PC-3 (cell line): ENCODE measurements at regions not wholly inside any gene's neighbourhood (a gene's known extent, or its start where the extent isn't known, plus 50 kb on each side); places are given as distances from the start of the nearest gene placed in this dataset.

ENCODE experiments used
- ATAC-seq: fragments of 200-7000 bp; cut with Tn5 transposase; 2 replicates; pipeline ENCODE4 v1.9.1; 2020; ENCODE audit warnings: mild to moderate bottlenecking, moderate library complexity
- BruUV-seq: library from RNA; stranded (reverse); fragments of 400-500 nt; replicated peaks from 2 replicates; lab custom pipeline; 2021; lab: Mats Ljungman, UMichigan
- CTCF ChIA-PET: fragments of 300-600 bp; sonication (Branson Sonifier 250); formaldehyde crosslinking; loops from one replicate; lab custom pipeline; 2022; ENCODE audit warnings: antibody characterized with exemption; lab: Charles Lee
- POLR2A ChIA-PET: fragments of 300-600 bp; sonication (Branson Sonifier 250); formaldehyde crosslinking; loops from one replicate; lab custom pipeline; 2022; ENCODE audit warnings: antibody characterized with exemption; ENCODE audit not compliant: unreplicated experiment; lab: Charles Lee
- DNase-seq: peaks from one replicate; pipeline ENCODE4 v3.0.0-alpha.2; 2015
- H2AFZ ChIP-seq: fragments of 300-600 bp; sonication (generic); 2 replicates; pipeline ENCODE4 v1.6.0; 2016; ENCODE audit warnings: antibody characterized with exemption, low read length
- H3F3A ChIP-seq: fragments of 300-600 bp; sonication (generic); one replicate; pipeline ENCODE4 v1.6.0; 2017; ENCODE audit warnings: antibody characterized with exemption, low read length, control low read depth, mild to moderate bottlenecking; ENCODE audit not compliant: unreplicated experiment
- H3K27ac ChIP-seq: fragments of 300-600 bp; sonication (generic); 2 replicates; pipeline ENCODE4 v1.5.1; 2016; ENCODE audit warnings: mild to moderate bottlenecking, low read length
- H3K27me3 ChIP-seq: fragments of 300-600 bp; sonication (generic); 2 replicates; pipeline ENCODE4 v1.6.1; 2016; ENCODE audit warnings: low read length, mixed read lengths
- H3K36me3 ChIP-seq: fragments of 300-600 bp; sonication (generic); 2 replicates; pipeline ENCODE4 v1.6.1; 2016; ENCODE audit warnings: low read depth, mixed run types, low read length, mixed read lengths
- H3K4me1 ChIP-seq: fragments of 300-600 bp; sonication (generic); 2 replicates; pipeline ENCODE4 v1.5.1; 2016; ENCODE audit warnings: low read length; ENCODE audit not compliant: insufficient read depth
- H3K4me2 ChIP-seq: fragments of 300-600 bp; sonication (generic); 2 replicates; pipeline ENCODE4 v1.6.0; 2016; ENCODE audit warnings: low read length
- H3K4me3 ChIP-seq: fragments of 300-600 bp; sonication (generic); 2 replicates; pipeline ENCODE4 v1.5.1; 2016; ENCODE audit warnings: mild to moderate bottlenecking, low read length, mixed read lengths
- H3K79me2 ChIP-seq: fragments of 300-600 bp; sonication (generic); 2 replicates; pipeline ENCODE4 v1.6.1; 2017; ENCODE audit warnings: low read length, mixed read lengths
- H3K9ac ChIP-seq: fragments of 300-600 bp; sonication (generic); 2 replicates; pipeline ENCODE4 v1.6.0; 2016; ENCODE audit warnings: mild to moderate bottlenecking, low read length
- H3K9me2 ChIP-seq: fragments of 300-600 bp; sonication (generic); replicated peaks from 2 replicates; pipeline ENCODE4 v1.6.1; 2016; ENCODE audit warnings: mixed run types, low read length, mixed read lengths
- H3K9me3 ChIP-seq: fragments of 300-600 bp; sonication (generic); 2 replicates; pipeline ENCODE4 v1.6.1; 2016; ENCODE audit warnings: low read length, mixed read lengths
- H4K20me1 ChIP-seq: fragments of 300-600 bp; sonication (generic); 2 replicates; pipeline ENCODE4 v1.6.1; 2016; ENCODE audit warnings: low read length, mixed read lengths
- EZH2 ChIP-seq: fragments of 300-600 bp; sonication (generic); IDR thresholded peaks from one replicate; pipeline ENCODE4 v1.6.1; 2017; ENCODE audit warnings: antibody characterized with exemption, mild to moderate bottlenecking, low read length; ENCODE audit not compliant: unreplicated experiment
- EZH2phosphoT487 ChIP-seq: fragments of 300-600 bp; sonication (generic); IDR thresholded peaks from 2 replicates; pipeline ENCODE4 v1.6.1; 2018; ENCODE audit warnings: mild to moderate bottlenecking, antibody characterized with exemption, low read length, borderline replicate concordance
- intact Hi-C: fragments of 100-400 bp; cut with micrococcal nuclease; formaldehyde crosslinking; loops from 2 replicates; pipeline ENCODE4 v1.9.0; 2023
- TF ChIP-seq, protein P1 (sequence below): fragments of 300-600 bp; sonication (generic); conservative IDR thresholded peaks from 2 replicates; pipeline ENCODE4 v1.5.1; 2017; ENCODE audit warnings: antibody characterized with exemption, low read depth, mild to moderate bottlenecking, low read length

- ChIA-PET CTCF (no interaction called here), POLR2A (no interaction called here)
- Histone ChIP-seq H3K79me2 (no peaks in the 10 kb centered on the region), H3K27ac (no peak overlapping the region), H4K20me1 (no peaks in the 10 kb centered on the region), H3K9ac (no peak overlapping the region), H3K4me1 (no peaks in the 10 kb centered on the region), H2AFZ (no peak overlapping the region), H3F3A (no peaks in the 10 kb centered on the region), H3K4me3 (no peak overlapping the region), H3K9me2 (no peaks in the 10 kb centered on the region), H3K27me3 (no peaks in the 10 kb centered on the region), H3K4me2 (no peak overlapping the region), H3K9me3 (no peaks in the 10 kb centered on the region), H3K36me3 (no peaks in the 10 kb centered on the region)
- intact Hi-C loops, result no loop called here
- no TSS peak for BruUV-seq
- DNase-seq (no peak), ATAC-seq (no peak)
- TF ChIP-seq, protein P1, sequence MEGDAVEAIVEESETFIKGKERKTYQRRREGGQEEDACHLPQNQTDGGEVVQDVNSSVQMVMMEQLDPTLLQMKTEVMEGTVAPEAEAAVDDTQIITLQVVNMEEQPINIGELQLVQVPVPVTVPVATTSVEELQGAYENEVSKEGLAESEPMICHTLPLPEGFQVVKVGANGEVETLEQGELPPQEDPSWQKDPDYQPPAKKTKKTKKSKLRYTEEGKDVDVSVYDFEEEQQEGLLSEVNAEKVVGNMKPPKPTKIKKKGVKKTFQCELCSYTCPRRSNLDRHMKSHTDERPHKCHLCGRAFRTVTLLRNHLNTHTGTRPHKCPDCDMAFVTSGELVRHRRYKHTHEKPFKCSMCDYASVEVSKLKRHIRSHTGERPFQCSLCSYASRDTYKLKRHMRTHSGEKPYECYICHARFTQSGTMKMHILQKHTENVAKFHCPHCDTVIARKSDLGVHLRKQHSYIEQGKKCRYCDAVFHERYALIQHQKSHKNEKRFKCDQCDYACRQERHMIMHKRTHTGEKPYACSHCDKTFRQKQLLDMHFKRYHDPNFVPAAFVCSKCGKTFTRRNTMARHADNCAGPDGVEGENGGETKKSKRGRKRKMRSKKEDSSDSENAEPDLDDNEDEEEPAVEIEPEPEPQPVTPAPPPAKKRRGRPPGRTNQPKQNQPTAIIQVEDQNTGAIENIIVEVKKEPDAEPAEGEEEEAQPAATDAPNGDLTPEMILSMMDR, result no peak
- TF ChIP-seq EZH2phosphoT487, result no peak
- TF ChIP-seq EZH2, result no peak
These were observed 373.7 kb upstream of the SALL1 start for GRCh38 chr16:51524555-51525373.

DNA sequence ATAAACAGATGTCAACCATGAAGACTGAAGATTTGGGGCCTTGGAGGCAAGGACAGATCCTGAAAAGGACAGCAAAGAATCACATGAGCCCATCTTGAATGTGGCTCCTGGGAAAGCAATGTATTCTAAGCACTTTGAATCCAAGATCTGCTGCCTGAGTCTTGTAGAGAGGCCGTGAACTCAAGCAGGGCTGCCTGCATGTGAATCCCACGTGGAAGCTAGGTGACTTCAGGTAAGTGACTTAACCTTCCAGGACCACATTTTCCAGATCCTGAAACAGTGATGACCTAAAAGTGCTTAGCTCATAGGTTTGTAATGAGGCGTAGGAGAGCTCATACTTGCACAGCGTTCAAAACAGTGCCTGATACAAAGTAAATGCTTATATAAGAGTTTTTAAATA lies 373.0 kb upstream of the SALL1 start:
- no TSS peak for BruUV-seq
- Histone ChIP-seq H3K9me3 (no peaks in the 10 kb centered on the region), H3K4me3 (no peak overlapping the region), H2AFZ (no peak overlapping the region), H3K4me2 (no peak overlapping the region), H3K9me2 (no peaks in the 10 kb centered on the region), H3K27me3 (no peaks in the 10 kb centered on the region), H3K4me1 (no peaks in the 10 kb centered on the region), H3K79me2 (no peaks in the 10 kb centered on the region), H3K36me3 (no peaks in the 10 kb centered on the region), H4K20me1 (no peaks in the 10 kb centered on the region), H3F3A (no peaks in the 10 kb centered on the region), H3K27ac (no peak overlapping the region), H3K9ac (no peak overlapping the region)
- intact Hi-C loops, result no loop called here
- no peak for DNase-seq
- ATAC-seq, result no peak
- CTCF ChIA-PET, result no interaction called here
- no peak for TF ChIP-seq EZH2
- no peak for TF ChIP-seq EZH2phosphoT487
- POLR2A ChIA-PET, result no interaction called here

GRCh38 chr16:51523400-51523799 lies 372.3 kb upstream of the SALL1 start:
- no peak overlapping the region for H3K4me3 ChIP-seq
- no peaks in the 10 kb centered on the region for H3K9me2 ChIP-seq
- H3K9me3 ChIP-seq, result no peaks in the 10 kb centered on the region
- no peaks in the 10 kb centered on the region for H3K79me2 ChIP-seq
- no peak overlapping the region for H3K4me2 ChIP-seq
- TF ChIP-seq, protein P1, result no peak
- TF ChIP-seq EZH2, result no peak
- no peak for TF ChIP-seq EZH2phosphoT487
- intact Hi-C loops, result no loop called here
- no peaks in the 10 kb centered on the region for H3K4me1 ChIP-seq
- no peak for DNase-seq
- no peak overlapping the region for H3K27ac ChIP-seq
- ChIA-PET POLR2A (no interaction called here), CTCF (no interaction called here)
- no peaks in the 10 kb centered on the region for H3K27me3 ChIP-seq
- no peaks in the 10 kb centered on the region for H3K36me3 ChIP-seq
- H3F3A ChIP-seq, result no peaks in the 10 kb centered on the region
- no TSS peak for BruUV-seq
- no peak overlapping the region for H2AFZ ChIP-seq
- no peak overlapping the region for H3K9ac ChIP-seq
- H4K20me1 ChIP-seq, result no peaks in the 10 kb centered on the region
- ATAC-seq, result no peak
